B cell (primary cell): ENCODE measurements at regions not wholly inside any gene's neighbourhood (a gene's known extent, or its start where the extent isn't known, plus 50 kb on each side); places are given as distances from the start of the nearest gene placed in this dataset.

Experiments used
- ATAC-seq: fragments of 200-7000 bp; cut with Tn5 transposase; one replicate; pipeline ENCODE4 v1.10.0; 2021; ENCODE audit warnings: low read depth, mild to moderate bottlenecking, moderate number of reproducible peaks, moderate library complexity
- CTCF ChIA-PET: fragments of 350-600 bp; sonication (Branson Sonifier 250); formaldehyde crosslinking; loops from one replicate; lab custom pipeline; 2021; ENCODE audit warnings: antibody characterized with exemption, inconsistent platforms; lab: Charles Lee
- POLR2A ChIA-PET: fragments of 350-600 bp; sonication (Branson Sonifier 250); formaldehyde crosslinking; loops from one replicate; lab custom pipeline; 2021; ENCODE audit warnings: antibody characterized with exemption; lab: Charles Lee
- DNase-seq: peaks from one replicate; pipeline ENCODE4 v3.0.0; 2013
- H2AFZ ChIP-seq: 2 replicates; pipeline ENCODE4 v1.6.1; 2012; ENCODE audit warnings: mild to moderate bottlenecking, low read depth, low read length; ENCODE audit not compliant: insufficient read depth, poor library complexity, severe bottlenecking
- H3K27ac ChIP-seq, 2 donors: 1 replicate in 1 of 2; 2 replicates in 1 of 2; pipeline ENCODE4 v1.5.1; 2012 to 2013; ENCODE audit warnings: low read length in 2 of 2, mild to moderate bottlenecking in 2 of 2, moderate library complexity in 1 of 2
- H3K27me3 ChIP-seq, 4 experiments: fragments of 200-600 bp in 1 of 4; sonication (generic) in 1 of 4; replicated peaks in 1 of 4; 1 replicate in 2 of 4; 2 replicates in 2 of 4; pipeline versions ENCODE4 v1.6.1 to v1.7.0; 2013 to 2016; ENCODE audit warnings: low read length in 3 of 4, mild to moderate bottlenecking in 2 of 4, mixed read lengths in 1 of 4, moderate library complexity in 1 of 4; ENCODE audit not compliant: insufficient read depth in 4 of 4, control insufficient read depth in 3 of 4; ENCODE audit errors: control extremely low read depth in 1 of 4
- H3K36me3 ChIP-seq, 2 experiments: replicated peaks in 1 of 2; 1 replicate in 1 of 2; 2 replicates in 1 of 2; pipeline versions ENCODE4 v1.6.1 to v1.7.1; 2013; ENCODE audit warnings: low read length in 1 of 2; ENCODE audit not compliant: insufficient read depth in 2 of 2, control insufficient read depth in 1 of 2; ENCODE audit errors: control extremely low read depth in 1 of 2, extremely low read depth in 1 of 2
- H3K4me1 ChIP-seq, 2 donors: fragments of 200-600 bp in 1 of 2; sonication (generic) in 1 of 2; 1 replicate in 1 of 2; 2 replicates in 1 of 2; pipeline versions ENCODE4 v1.5.1 to v1.6.1; 2013 to 2017; ENCODE audit warnings: low read length in 2 of 2; ENCODE audit not compliant: control insufficient read depth in 2 of 2, insufficient read depth in 2 of 2
- H3K4me2 ChIP-seq: replicated peaks from 2 replicates; pipeline ENCODE3; 2012; ENCODE audit warnings: mild to moderate bottlenecking, low read depth, low read length; ENCODE audit not compliant: poor library complexity, severe bottlenecking
- H3K4me3 ChIP-seq, 5 experiments: fragments of 200-600 bp in 1 of 5; sonication (generic) in 1 of 5; 1 replicate in 3 of 5; 2 replicates in 2 of 5; pipeline versions ENCODE4 v1.5.1 to v1.7.0; 2011 to 2016; ENCODE audit warnings: low read length in 4 of 5, mild to moderate bottlenecking in 4 of 5, low read depth in 2 of 5, control low read depth in 1 of 5, moderate library complexity in 1 of 5; ENCODE audit not compliant: insufficient read depth in 1 of 5; ENCODE audit errors: control extremely low read depth in 1 of 5, extremely low read depth in 1 of 5
- H3K79me2 ChIP-seq: fragments of 200-600 bp; sonication (generic); one replicate; pipeline ENCODE4 v1.6.0; 2016; ENCODE audit warnings: low read length; ENCODE audit not compliant: control insufficient read depth, insufficient read depth
- H3K9ac ChIP-seq: fragments of 200-600 bp; sonication (generic); 2 replicates; pipeline ENCODE4 v1.6.1; 2017; ENCODE audit warnings: mild to moderate bottlenecking, low read length, moderate library complexity
- H3K9me3 ChIP-seq, 3 donors: one replicate each; pipeline versions ENCODE4 v1.6.1 to v1.7.1; 2013; ENCODE audit warnings: low read length in 2 of 3; ENCODE audit not compliant: control insufficient read depth in 2 of 3, insufficient read depth in 1 of 3; ENCODE audit errors: control extremely low read depth in 1 of 3
- H4K20me1 ChIP-seq: 2 replicates; pipeline ENCODE4 v1.6.0; 2012; ENCODE audit warnings: mild to moderate bottlenecking, low read length; ENCODE audit not compliant: insufficient read depth, control insufficient read depth, poor library complexity, severe bottlenecking
- H3K27ac Mint-ChIP-seq: one replicate; pipeline ENCODE4 v1.8.0; 2021; ENCODE audit warnings: mixed read lengths
- H3K27me3 Mint-ChIP-seq: one replicate; pipeline ENCODE4 v1.8.0; 2021; ENCODE audit warnings: mixed read lengths
- H3K4me1 Mint-ChIP-seq: one replicate; pipeline ENCODE4 v1.8.0; 2021; ENCODE audit warnings: mixed read lengths
- H3K4me3 Mint-ChIP-seq: one replicate; pipeline ENCODE4 v1.8.0; 2021; ENCODE audit warnings: mixed read lengths
- H3K9me3 Mint-ChIP-seq: one replicate; pipeline ENCODE4 v1.8.0; 2022; ENCODE audit warnings: mixed read lengths; ENCODE audit not compliant: insufficient read depth
- EZH2 ChIP-seq: IDR thresholded peaks from 2 replicates; pipeline ENCODE4 v1.6.1; 2012; ENCODE audit warnings: borderline replicate concordance, low read depth, mild to moderate bottlenecking, moderate library complexity, low read length; ENCODE audit not compliant: insufficient read depth, poor library complexity, severe bottlenecking
- WGBS: methylation state at CpG from one replicate; pipeline ENCODE4 v1.1.5; 2013; ENCODE audit warnings: missing lambda C conversion rate; ENCODE audit not compliant: insufficient coverage; 5-methylcytosine and 5-hydroxymethylcytosine counted together
- intact Hi-C: fragments of 100-400 bp; cut with micrococcal nuclease; formaldehyde crosslinking; loops from one replicate; pipeline ENCODE4 v1.10.0; 2022
- TF ChIP-seq, protein P1 (sequence below): fragments of 200-600 bp; IDR thresholded peaks from one replicate; pipeline ENCODE4 v1.8.0; 2022; ENCODE audit warnings: antibody characterized with exemption, mild to moderate bottlenecking

DNA sequence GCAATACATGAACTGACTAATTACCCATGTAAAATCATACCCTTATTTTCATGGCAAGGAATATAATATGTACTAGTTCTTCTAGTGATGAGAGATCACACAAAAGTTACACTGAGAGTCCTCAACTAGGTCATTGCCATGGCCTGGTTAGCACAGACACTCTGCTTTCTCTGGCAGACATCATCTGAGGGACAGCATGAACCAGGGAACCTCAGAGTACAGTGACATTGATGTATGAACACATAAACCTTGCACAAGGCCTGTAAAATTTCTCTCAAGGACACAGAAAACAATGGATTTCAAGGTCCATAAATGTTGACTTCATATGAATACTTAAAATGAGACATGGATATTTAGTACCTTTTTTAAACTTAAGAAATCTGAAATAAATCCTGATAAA lies 108.8 kb upstream of the MAGI3 start:
- no peak overlapping the region for H3K27ac Mint-ChIP-seq
- no peaks in the 10 kb centered on the region for H3K4me1 Mint-ChIP-seq
- peaks cover 27% of the 10 kb centered on the region for H3K27me3 Mint-ChIP-seq
- no peak overlapping the region for H3K4me3 Mint-ChIP-seq
- H3K27me3 ChIP-seq: no peaks in the 10 kb centered on the region
- H4K20me1 ChIP-seq: no peaks in the 10 kb centered on the region
- H3K4me2 ChIP-seq: no peak overlapping the region
- no peak overlapping the region for H3K4me3 ChIP-seq
- no peaks in the 10 kb centered on the region for H3K4me1 ChIP-seq
- H3K9ac ChIP-seq: no peak overlapping the region
- DNase-seq (no peak), ATAC-seq (no peak)
- no peaks in the 10 kb centered on the region for H3K79me2 ChIP-seq
- intact Hi-C loops: no loop called here
- no peaks in the 10 kb centered on the region for H3K9me3 Mint-ChIP-seq
- H3K9me3 ChIP-seq: no peaks in the 10 kb centered on the region
- no peak overlapping the region for H3K27ac ChIP-seq
- no peak for TF ChIP-seq EZH2
- TF ChIP-seq, protein P1, sequence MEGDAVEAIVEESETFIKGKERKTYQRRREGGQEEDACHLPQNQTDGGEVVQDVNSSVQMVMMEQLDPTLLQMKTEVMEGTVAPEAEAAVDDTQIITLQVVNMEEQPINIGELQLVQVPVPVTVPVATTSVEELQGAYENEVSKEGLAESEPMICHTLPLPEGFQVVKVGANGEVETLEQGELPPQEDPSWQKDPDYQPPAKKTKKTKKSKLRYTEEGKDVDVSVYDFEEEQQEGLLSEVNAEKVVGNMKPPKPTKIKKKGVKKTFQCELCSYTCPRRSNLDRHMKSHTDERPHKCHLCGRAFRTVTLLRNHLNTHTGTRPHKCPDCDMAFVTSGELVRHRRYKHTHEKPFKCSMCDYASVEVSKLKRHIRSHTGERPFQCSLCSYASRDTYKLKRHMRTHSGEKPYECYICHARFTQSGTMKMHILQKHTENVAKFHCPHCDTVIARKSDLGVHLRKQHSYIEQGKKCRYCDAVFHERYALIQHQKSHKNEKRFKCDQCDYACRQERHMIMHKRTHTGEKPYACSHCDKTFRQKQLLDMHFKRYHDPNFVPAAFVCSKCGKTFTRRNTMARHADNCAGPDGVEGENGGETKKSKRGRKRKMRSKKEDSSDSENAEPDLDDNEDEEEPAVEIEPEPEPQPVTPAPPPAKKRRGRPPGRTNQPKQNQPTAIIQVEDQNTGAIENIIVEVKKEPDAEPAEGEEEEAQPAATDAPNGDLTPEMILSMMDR: no peak
- CTCF ChIA-PET: no interaction called here
- H3K36me3 ChIP-seq: no peaks in the 10 kb centered on the region
- H2AFZ ChIP-seq: no peak overlapping the region
- POLR2A ChIA-PET: no interaction called here

DNA sequence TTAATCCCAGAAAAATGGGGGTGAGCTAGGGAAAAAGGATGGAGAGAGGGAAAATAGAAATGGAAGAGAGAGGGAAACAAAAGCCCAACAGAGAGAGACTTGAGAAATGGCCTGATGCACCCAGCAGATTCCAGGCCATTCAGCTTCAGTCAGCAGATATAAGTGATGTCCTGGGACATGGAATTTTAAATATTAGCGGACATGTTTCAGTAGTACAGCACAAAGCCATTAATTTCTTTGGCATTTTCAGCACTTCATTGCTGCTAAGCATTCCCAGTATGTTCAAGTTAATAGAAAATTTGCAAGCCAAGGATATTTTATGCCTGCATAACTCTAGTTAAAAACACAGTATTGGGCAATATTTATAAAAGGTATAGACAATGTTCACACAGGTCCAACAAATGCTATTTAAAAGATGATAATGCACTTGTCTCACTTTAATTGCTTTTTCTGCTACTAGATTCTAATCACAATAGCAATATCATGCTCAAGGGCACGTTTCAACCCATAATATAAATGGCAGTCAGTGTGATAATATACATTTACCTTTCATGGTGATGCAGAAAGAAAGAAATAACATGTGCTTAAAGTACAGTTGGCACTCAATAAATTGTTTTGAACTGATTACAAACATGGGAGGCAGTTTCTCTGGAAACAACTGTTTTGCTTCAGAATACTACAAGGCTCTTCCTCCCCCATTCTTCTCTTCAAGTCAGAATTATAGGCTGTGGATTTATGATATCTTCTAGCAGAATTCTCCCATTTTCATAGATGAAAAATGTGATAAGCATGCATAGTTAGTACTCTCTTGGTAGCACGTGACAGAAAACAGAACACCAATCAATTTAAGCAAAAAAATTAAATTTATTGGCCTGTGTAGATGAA lies 108.1 kb upstream of the MAGI3 start:
- Histone ChIP-seq H3K27me3 (no peaks in the 10 kb centered on the region), H3K79me2 (no peaks in the 10 kb centered on the region), H4K20me1 (no peaks in the 10 kb centered on the region), H3K9ac (no peak overlapping the region), H3K4me3 (no peak overlapping the region), H3K4me1 (no peaks in the 10 kb centered on the region), H3K9me3 (no peaks in the 10 kb centered on the region), H3K4me2 (no peak overlapping the region), H3K27ac (no peak overlapping the region), H2AFZ (no peak overlapping the region), H3K36me3 (no peaks in the 10 kb centered on the region)
- Mint-ChIP-seq H3K27ac (no peak overlapping the region), H3K4me3 (no peak overlapping the region), H3K9me3 (no peaks in the 10 kb centered on the region), H3K27me3 (peaks cover 28% of the 10 kb centered on the region), H3K4me1 (no peaks in the 10 kb centered on the region)
- ChIA-PET POLR2A (no interaction called here), CTCF (no interaction called here)
- intact Hi-C loops: no loop called here
- DNase-seq: no peak
- no peak for ATAC-seq
- WGBS: no CpG with 5 or more reads among the region's 3 CpGs
- TF ChIP-seq EZH2: no peak
- TF ChIP-seq, protein P1: no peak
